HG03439 (cell line): ENCODE measurements at regions not wholly inside any gene's neighbourhood (a gene's known extent, or its start where the extent isn't known, plus 50 kb on each side); places are given as distances from the start of the nearest gene placed in this dataset.

Source experiments
- ATAC-seq: cut with Tn5 transposase; IDR thresholded peaks from one replicate; pipeline ENCODE4 v1.9.1; 2021; ENCODE audit warnings: mild to moderate bottlenecking, moderate library complexity; ENCODE audit not compliant: unreplicated experiment

GRCh38 chr18:41378598-41378997 lies 576.4 kb upstream of the PIK3C3 start:
- ATAC-seq, result no peak

- ATAC-seq, result no peak
Measured at GRCh38 chr18:41373612-41374011, 581.4 kb upstream of the PIK3C3 start.

- ATAC-seq, result no peak
Measured at GRCh38 chr18:41372046-41372665, 582.9 kb upstream of the PIK3C3 start.

DNA sequence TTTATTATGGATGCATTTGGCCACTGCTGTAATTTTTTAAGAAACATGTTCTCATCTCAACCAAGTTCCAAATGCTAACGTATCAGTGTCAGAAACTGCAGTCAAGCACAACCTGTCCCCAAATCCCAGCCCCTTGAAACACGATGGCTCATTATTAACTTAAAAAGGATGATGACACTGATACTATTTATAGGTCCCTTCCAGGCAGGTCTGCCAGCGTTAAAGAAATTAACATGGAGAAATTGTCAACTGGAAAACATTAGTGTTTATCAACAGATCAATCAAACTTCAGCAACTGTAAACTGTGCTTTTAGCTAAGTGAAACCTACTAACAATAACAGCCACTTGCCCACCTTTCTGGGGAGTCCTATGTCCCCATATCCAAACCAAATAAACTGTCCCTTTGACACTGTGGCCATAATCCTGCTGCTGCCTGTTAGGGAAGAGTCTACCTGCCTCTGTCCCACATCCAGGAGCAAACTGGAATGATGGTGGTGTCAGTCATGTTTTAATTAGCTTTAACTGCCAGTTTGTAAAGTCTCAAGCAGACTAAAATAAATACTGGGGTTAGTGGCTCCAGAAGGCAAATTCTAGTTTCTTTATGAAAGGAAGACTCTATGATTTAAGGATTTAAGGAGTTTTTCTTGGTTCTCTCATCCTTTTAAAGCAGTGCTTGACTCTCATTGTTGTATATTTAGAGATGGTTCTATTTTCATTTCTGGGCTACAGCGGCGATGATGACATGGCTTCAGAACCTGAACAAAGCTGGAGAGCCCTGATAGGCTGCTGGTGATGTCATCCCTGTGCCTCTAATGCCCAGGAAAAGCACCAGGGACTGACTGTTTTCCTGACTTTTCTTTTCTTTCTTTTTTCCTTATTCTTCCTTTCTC lies 583.6 kb upstream of the PIK3C3 start:
- ATAC-seq, result no peak

- no peak for ATAC-seq
Measured at GRCh38 chr18:41370740-41371139, 584.3 kb upstream of the PIK3C3 start.

- ATAC-seq, result no peak
Measured at GRCh38 chr18:41357708-41358107, 597.3 kb upstream of the PIK3C3 start.

GRCh38 chr18:41353777-41354528 lies 601.1 kb upstream of the PIK3C3 start:
- ATAC-seq, result no peak

DNA sequence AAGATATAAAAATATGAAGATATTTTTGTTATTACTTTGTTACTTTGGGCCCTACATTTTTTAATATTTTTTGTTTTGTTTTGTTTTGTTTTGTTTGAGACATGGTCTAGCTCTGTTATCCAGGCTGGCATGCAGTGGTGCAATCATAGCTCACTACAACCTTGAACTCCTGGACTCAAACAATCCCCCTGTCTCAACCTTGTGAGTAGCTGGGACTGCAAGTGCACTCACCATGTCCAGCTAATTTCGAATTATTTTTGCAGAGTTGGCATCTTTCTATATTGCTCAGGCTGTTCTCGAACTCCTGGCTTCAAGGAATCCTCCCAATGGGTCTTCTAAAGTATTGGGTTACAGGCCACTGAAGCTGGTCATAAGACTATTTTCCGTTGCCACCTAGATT lies 603.6 kb upstream of the PIK3C3 start:
- ATAC-seq, result no peak

GRCh38 chr18:41347057-41347456 lies 608.0 kb upstream of the PIK3C3 start:
- ATAC-seq, result no peak

DNA sequence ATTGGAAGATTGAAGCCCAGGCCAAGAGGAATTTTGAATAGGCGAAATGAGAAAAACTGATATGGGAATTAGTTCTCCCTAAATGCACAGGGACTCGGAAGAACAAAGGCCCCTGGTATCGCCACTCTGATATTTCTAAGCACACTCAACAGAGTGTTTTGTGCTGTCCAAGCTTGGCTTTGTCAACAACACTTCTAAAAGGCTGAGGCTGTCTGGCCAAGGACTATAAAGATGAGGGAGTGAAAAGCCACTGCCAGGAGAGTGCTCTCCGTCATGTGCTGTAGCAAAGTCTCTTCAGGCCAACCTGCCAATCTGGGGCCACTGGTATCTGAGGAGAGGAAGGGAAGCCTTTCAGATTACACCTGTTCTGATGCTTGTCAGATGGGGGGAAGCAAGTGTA lies 611.2 kb upstream of the PIK3C3 start:
- no peak for ATAC-seq

GRCh38 chr18:41338341-41338740 lies 616.7 kb upstream of the PIK3C3 start:
- ATAC-seq, result no peak

DNA sequence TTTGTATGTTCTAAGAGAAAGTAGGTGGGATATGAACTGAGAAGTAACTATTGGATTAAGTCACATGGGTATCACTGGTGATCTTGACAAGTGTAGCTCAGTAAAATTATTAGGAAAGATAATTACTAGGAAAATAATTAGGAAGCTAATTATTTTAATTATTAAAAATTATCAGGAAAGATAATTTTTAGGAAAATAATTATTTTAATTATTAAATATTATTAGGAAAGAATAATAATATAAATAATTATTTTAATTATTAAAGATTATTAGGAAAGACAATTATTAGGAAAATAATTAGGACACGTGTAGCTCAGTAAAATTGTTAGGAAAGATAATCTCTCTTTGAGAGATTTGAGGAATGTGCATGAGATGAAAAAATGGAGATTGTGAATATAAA lies 623.4 kb upstream of the PIK3C3 start:
- ATAC-seq, result no peak

GRCh38 chr18:41326311-41326710 lies 628.7 kb upstream of the PIK3C3 start:
- no peak for ATAC-seq

DNA sequence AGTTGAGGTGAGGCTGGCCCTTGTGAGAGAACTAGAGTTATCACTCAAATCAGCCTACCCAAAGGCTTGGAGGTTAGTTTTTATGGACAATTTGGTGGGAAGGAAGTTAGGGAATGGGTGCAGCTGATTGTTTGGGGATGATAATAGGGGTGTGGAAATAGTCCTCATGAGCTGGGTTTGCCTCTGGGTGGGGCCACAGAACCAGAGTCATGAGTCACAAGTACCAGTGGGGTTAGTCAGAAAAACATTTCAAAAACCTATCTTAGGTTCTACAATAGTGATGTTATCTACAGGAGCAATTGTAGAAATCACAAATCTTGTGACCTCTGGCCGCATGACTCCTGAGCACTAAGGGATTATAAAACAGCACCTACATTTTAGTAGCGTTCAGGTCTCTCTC lies 630.1 kb upstream of the PIK3C3 start:
- no peak for ATAC-seq

GRCh38 chr18:41324020-41324791 lies 630.8 kb upstream of the PIK3C3 start:
- no peak for ATAC-seq

- no peak for ATAC-seq
Measured at GRCh38 chr18:41323044-41323443, 632.0 kb upstream of the PIK3C3 start.

GRCh38 chr18:41320100-41320499 lies 634.9 kb upstream of the PIK3C3 start:
- ATAC-seq, result no peak

GRCh38 chr18:41315134-41315533 lies 639.9 kb upstream of the PIK3C3 start:
- ATAC-seq, result no peak

DNA sequence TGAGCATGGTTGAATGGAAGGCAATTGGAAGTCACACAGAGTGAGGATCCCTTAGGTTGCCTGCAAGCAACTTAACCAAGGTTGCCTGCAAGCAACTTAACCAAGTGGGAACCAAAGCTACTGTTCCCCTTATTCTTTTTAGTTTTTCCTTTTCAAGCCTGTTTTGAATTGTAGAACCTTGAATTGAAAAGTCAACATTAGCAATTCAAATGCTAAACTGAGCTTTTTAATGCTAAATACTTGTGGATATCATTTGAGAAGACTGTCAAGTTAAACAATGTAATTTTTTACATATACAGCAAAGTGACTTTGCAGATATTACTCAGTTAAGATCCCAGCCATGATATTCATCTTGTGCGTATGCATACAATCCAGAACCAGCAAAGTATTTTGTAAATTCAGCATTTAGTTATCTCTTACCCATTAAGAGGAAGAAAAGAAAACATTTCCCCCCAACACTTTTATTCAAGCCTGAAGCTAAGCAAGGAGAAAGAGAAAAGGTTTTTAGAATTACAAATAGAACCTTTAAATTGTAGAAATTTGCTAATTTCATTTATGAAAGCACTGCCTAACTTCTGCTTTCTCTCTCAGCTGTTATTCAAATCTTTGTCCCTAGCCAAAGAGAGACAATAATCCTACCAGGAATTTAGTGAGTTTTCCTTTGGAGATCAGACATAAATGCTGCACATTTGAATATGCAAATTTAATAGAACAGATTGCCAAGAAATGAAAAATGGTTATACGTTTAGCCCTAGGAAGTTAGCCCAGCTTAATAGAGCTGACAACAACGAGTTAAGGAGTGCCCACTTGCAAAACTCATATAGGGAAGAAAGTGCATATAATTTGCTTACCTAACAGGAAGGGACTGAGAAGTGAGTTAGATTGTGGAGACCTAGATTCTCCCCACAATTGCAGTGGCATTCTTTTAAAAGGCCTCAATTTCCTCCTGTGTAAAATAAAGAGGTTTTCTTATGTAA lies 643.2 kb upstream of the PIK3C3 start:
- ATAC-seq, result no peak

GRCh38 chr18:41297740-41298139 lies 657.3 kb upstream of the PIK3C3 start:
- ATAC-seq, result no peak
